ENCODE measurements at regions not wholly inside any gene's neighbourhood (a gene's known extent, or its start where the extent isn't known, plus 50 kb on each side); places are given as distances from the start of the nearest gene placed in this dataset.

GRCh38 chr12:126547905-126548304, 1482.7 kb downstream of the AACS start:
- TF ChIP-seq CTCF (IDR thresholded peaks at IDR 0.05) (no peak), POLR2A (IDR thresholded peaks at IDR 0.05) (no peak)
